SK-N-SH (cell line): ENCODE measurements at regions not wholly inside any gene's neighbourhood (a gene's known extent, or its start where the extent isn't known, plus 50 kb on each side); places are given as distances from the start of the nearest gene placed in this dataset.

Source experiments
- CTCF ChIA-PET: fragments of 300-600, 350-600 bp; formaldehyde crosslinking; extraction: SDS; loops from one replicate; lab custom pipeline; 2021; lab: Yijun Ruan, JAX
- POLR2A ChIA-PET: fragments of 350-600 bp; sonication (Branson Sonifier 250); formaldehyde crosslinking; extraction: SDS; loops from one replicate; lab custom pipeline; 2020; ENCODE audit warnings: antibody characterized with exemption, inconsistent platforms; lab: Yijun Ruan, JAX
- DNase-seq: peaks from one replicate; pipeline ENCODE4 v3.0.0; 2012
- H2AFZ ChIP-seq: fragments of 200-600 bp; sonication (generic); 2 replicates; pipeline ENCODE4 v1.8.1; 2016; ENCODE audit warnings: antibody characterized with exemption, mild to moderate bottlenecking, low read depth
- H3F3A ChIP-seq: fragments of 200-600 bp; sonication (generic); replicated peaks from 2 replicates; pipeline ENCODE3; 2016; ENCODE audit warnings: antibody characterized with exemption, mild to moderate bottlenecking; ENCODE audit not compliant: insufficient read depth
- H3K27ac ChIP-seq, 2 experiments: fragments of 200-500 bp in 1 of 2; fragments of 200-600 bp in 1 of 2; sonication (Bioruptor generic) in 1 of 2; sonication (generic), shearing (Covaris generic) in 1 of 2; 2 replicates each; pipeline versions ENCODE4 v1.5.1 to v1.6.1; 2014 to 2016; ENCODE audit warnings: low read depth in 2 of 2, inconsistent platforms in 1 of 2, low read length in 1 of 2, mild to moderate bottlenecking in 1 of 2, mixed read lengths in 1 of 2
- H3K27me3 ChIP-seq: fragments of 200-600 bp; sonication (generic), shearing (Covaris generic); 2 replicates; pipeline ENCODE4 v1.6.1; 2016; ENCODE audit warnings: mixed run types; ENCODE audit not compliant: insufficient read depth
- H3K36me3 ChIP-seq, 2 experiments: fragments of 200-500 bp in 1 of 2; fragments of 200-600 bp in 1 of 2; sonication (Bioruptor generic) in 1 of 2; sonication (generic) in 1 of 2; replicated peaks in 1 of 2; 2 replicates each; pipeline versions ENCODE3 to v1.5.1; 2014 to 2016; ENCODE audit warnings: low read length in 1 of 2, mild to moderate bottlenecking in 1 of 2; ENCODE audit not compliant: insufficient read depth in 2 of 2, control insufficient read depth in 1 of 2
- H3K4me1 ChIP-seq, 2 experiments: fragments of 200-500 bp in 1 of 2; fragments of 200-600 bp in 1 of 2; sonication (Bioruptor generic) in 1 of 2; sonication (generic), shearing (Covaris generic) in 1 of 2; 2 replicates each; pipeline versions ENCODE4 v1.5.1 to v1.6.1; 2014 to 2016; ENCODE audit warnings: low read depth in 1 of 2, low read length in 1 of 2, mixed run types in 1 of 2; ENCODE audit not compliant: insufficient read depth in 2 of 2, control insufficient read depth in 1 of 2
- H3K4me2 ChIP-seq: fragments of 200-600 bp; sonication (generic), shearing (Covaris generic); 2 replicates; pipeline ENCODE4 v1.6.1; 2017; ENCODE audit warnings: mixed run types
- H3K4me3 ChIP-seq, 2 experiments: fragments of 200-500 bp in 1 of 2; fragments of 200-600 bp in 1 of 2; sonication (Bioruptor generic) in 1 of 2; sonication (generic), shearing (Covaris generic) in 1 of 2; 2 replicates each; pipeline versions ENCODE4 v1.5.1 to v1.8.1; 2014 to 2016; ENCODE audit warnings: low read depth in 2 of 2, inconsistent platforms in 1 of 2, low read length in 1 of 2, mild to moderate bottlenecking in 1 of 2, mixed read lengths in 1 of 2, moderate library complexity in 1 of 2
- H3K79me2 ChIP-seq: fragments of 200-600 bp; sonication (generic); 2 replicates; pipeline ENCODE4 v1.8.1; 2017; ENCODE audit warnings: mild to moderate bottlenecking; ENCODE audit not compliant: insufficient read depth
- H3K9ac ChIP-seq: fragments of 200-600 bp; sonication (generic); 2 replicates; pipeline ENCODE4 v1.6.1; 2017; ENCODE audit warnings: mixed run types
- H3K9me2 ChIP-seq: fragments of 200-600 bp; sonication (generic); 2 replicates; pipeline ENCODE4 v1.6.1; 2017; ENCODE audit warnings: mixed run types
- H3K9me3 ChIP-seq: fragments of 200-600 bp; sonication (generic); 2 replicates; pipeline ENCODE4 v1.6.1; 2017; ENCODE audit warnings: mixed run types, mild to moderate bottlenecking, moderate library complexity
- H4K20me1 ChIP-seq: fragments of 200-600 bp; sonication (generic); 2 replicates; pipeline ENCODE4 v1.6.1; 2017; ENCODE audit warnings: mild to moderate bottlenecking, mixed run types; ENCODE audit not compliant: insufficient read depth
- CHD2 ChIP-seq: fragments of 150-350 bp; IDR thresholded peaks from 2 replicates; pipeline ENCODE4 v1.6.1; 2018; ENCODE audit warnings: low read length; ENCODE audit not compliant: partially characterized antibody
- CTCF ChIP-seq: fragments of 200-600 bp; sonication (generic); IDR thresholded peaks from 2 replicates; pipeline ENCODE4 v1.6.1; 2017; ENCODE audit warnings: antibody characterized with exemption, mild to moderate bottlenecking, moderate library complexity
- EP300 ChIP-seq, 2 experiments: IDR thresholded peaks; 2 replicates each; pipeline versions ENCODE4 v1.4.0 to v1.6.1; 2012; ENCODE audit warnings: borderline replicate concordance in 1 of 2, low read depth in 1 of 2, low read length in 1 of 2
- FOSL2 ChIP-seq: IDR thresholded peaks from 2 replicates; pipeline ENCODE4 v1.4.0; 2012; ENCODE audit warnings: low read depth, mild to moderate bottlenecking, moderate library complexity, borderline replicate concordance
- FOXJ3 ChIP-seq: sonication (generic); formaldehyde crosslinking; IDR thresholded peaks from 2 replicates; pipeline ENCODE4 v1.5.1; 2020; ENCODE audit warnings: mild to moderate bottlenecking, missing genetic modification reagents
- FOXM1 ChIP-seq: IDR thresholded peaks from 2 replicates; pipeline ENCODE4 v1.4.0; 2012; ENCODE audit warnings: low read depth, mild to moderate bottlenecking
- GABPA ChIP-seq: IDR thresholded peaks from 2 replicates; pipeline ENCODE4 v1.4.0; 2012; ENCODE audit warnings: low read depth, mild to moderate bottlenecking
- GATA2 ChIP-seq: sonication (generic); formaldehyde crosslinking; IDR thresholded peaks from 2 replicates; pipeline ENCODE4 v1.5.0; 2020; ENCODE audit warnings: mild to moderate bottlenecking, missing genetic modification reagents
- IRF3 ChIP-seq: fragments of 150-350 bp; IDR thresholded peaks from 2 replicates; pipeline ENCODE4 v1.6.1; 2016; ENCODE audit warnings: mild to moderate bottlenecking, low read depth, low read length
- JUND ChIP-seq: IDR thresholded peaks from 2 replicates; pipeline ENCODE4 v1.4.0; 2012
- PBX3 ChIP-seq: IDR thresholded peaks from 2 replicates; pipeline ENCODE4; 2012
- RCOR1 ChIP-seq: fragments of 150-350 bp; IDR thresholded peaks from 2 replicates; pipeline ENCODE4 v1.6.1; 2017; ENCODE audit warnings: antibody characterized with exemption, low read length
- REST ChIP-seq: IDR thresholded peaks from 2 replicates; pipeline ENCODE4 v1.6.1; 2012; ENCODE audit warnings: mild to moderate bottlenecking, low read depth, low read length, moderate library complexity
- RXRA ChIP-seq: IDR thresholded peaks from 2 replicates; pipeline ENCODE4 v1.4.0; 2012; ENCODE audit warnings: low read depth, mild to moderate bottlenecking, borderline replicate concordance
- SMC3 ChIP-seq: IDR thresholded peaks from 2 replicates; pipeline ENCODE4 v1.6.1; 2012; ENCODE audit warnings: low read depth, low read length, improper control_type of control experiment
- TCF12 ChIP-seq: IDR thresholded peaks from 2 replicates; pipeline ENCODE4 v1.4.0; 2012
- TEAD4 ChIP-seq: IDR thresholded peaks from 2 replicates; pipeline ENCODE4 v1.4.0; 2012; ENCODE audit warnings: mild to moderate bottlenecking, borderline replicate concordance; ENCODE audit not compliant: insufficient read depth
- USF1 ChIP-seq: IDR thresholded peaks from 2 replicates; pipeline ENCODE4 v1.4.0; 2012; ENCODE audit warnings: low read depth, borderline replicate concordance
- WGBS: methylation state at CpG from one replicate; pipeline ENCODE4 v1.1.6; 2017; ENCODE audit warnings: low lambda C conversion rate; 5-methylcytosine and 5-hydroxymethylcytosine counted together

GRCh38 chr6:2429460-2429859 lies 184.1 kb upstream of the GMDS start:
- H3K9ac ChIP-seq = no peak overlapping the region
- no peaks in the 10 kb centered on the region for H3K27me3 ChIP-seq
- H3K36me3 ChIP-seq = no peaks in the 10 kb centered on the region
- H3K4me2 ChIP-seq = no peak overlapping the region
- no peaks in the 10 kb centered on the region for H4K20me1 ChIP-seq
- no peak overlapping the region for H3K4me3 ChIP-seq
- no peak overlapping the region for H2AFZ ChIP-seq
- peaks cover 3% of the 10 kb centered on the region for H3F3A ChIP-seq
- no peak for DNase-seq
- no peaks in the 10 kb centered on the region for H3K9me2 ChIP-seq
- peaks cover 0 to 8% of the 10 kb centered on the region in 2 experiments; a peak in 2 of 4 replicates for H3K4me1 ChIP-seq
- no peak overlapping the region for H3K27ac ChIP-seq
- no peaks in the 10 kb centered on the region for H3K79me2 ChIP-seq
- WGBS = 33% methylated on average over 6 of the region's 6 CpGs
- no peaks in the 10 kb centered on the region for H3K9me3 ChIP-seq
- TF ChIP-seq RXRA = no peak
- TF ChIP-seq GABPA = no peak
- no peak for TF ChIP-seq RCOR1
- TF ChIP-seq JUND = no peak
- TF ChIP-seq FOXM1 = no peak
- TF ChIP-seq USF1 = no peak
- no peak for TF ChIP-seq GATA2 (CRISPR knock-in tag)
- TF ChIP-seq CHD2 = no peak
- TF ChIP-seq CTCF = no peak
- no peak for TF ChIP-seq FOSL2
- TF ChIP-seq IRF3 = no peak
- TF ChIP-seq, all 33 proteins: peak for 0
- POLR2A ChIA-PET = no interaction called here
- CTCF ChIA-PET = no interaction called here

GRCh38 chr6:2429032-2429431 lies 183.6 kb upstream of the GMDS start:
- peaks cover 0 to 8% of the 10 kb centered on the region in 2 experiments; a peak in 2 of 4 replicates for H3K4me1 ChIP-seq
- H3K9me2 ChIP-seq = no peaks in the 10 kb centered on the region
- no peaks in the 10 kb centered on the region for H3K36me3 ChIP-seq
- DNase-seq = no peak
- H3K4me2 ChIP-seq = no peak overlapping the region
- 48% methylated on average over 1 of the region's 1 CpG for WGBS
- no peaks in the 10 kb centered on the region for H3K9me3 ChIP-seq
- no peak overlapping the region for H3K27ac ChIP-seq
- H3K79me2 ChIP-seq = no peaks in the 10 kb centered on the region
- H3F3A ChIP-seq = peaks cover 3% of the 10 kb centered on the region
- H2AFZ ChIP-seq = no peak overlapping the region
- CTCF ChIA-PET = no interaction called here
- H3K9ac ChIP-seq = no peak overlapping the region
- POLR2A ChIA-PET = no interaction called here
- H3K27me3 ChIP-seq = no peaks in the 10 kb centered on the region
- no peaks in the 10 kb centered on the region for H4K20me1 ChIP-seq
- no peak overlapping the region for H3K4me3 ChIP-seq
- TF ChIP-seq TEAD4 (no peak), FOSL2 (no peak), EP300 (IDR thresholded peaks at IDR 0.05; ENCODE audit: borderline replicate concordance in 1 of 2, low read depth in 1 of 2, low read length in 1 of 2) (no peak), FOXM1 (no peak), FOXJ3 (CRISPR knock-in tag) (no peak), JUND (no peak), SMC3 (no peak), REST (no peak), TCF12 (no peak), CHD2 (no peak), PBX3 (no peak)
